HAP-1 (cell line): ENCODE measurements at regions not wholly inside any gene's neighbourhood (a gene's known extent, or its start where the extent isn't known, plus 50 kb on each side); places are given as distances from the start of the nearest gene placed in this dataset.
"Not testable (repeated sequence)": the region's sequence is repeated elsewhere in the genome, so short reads cannot be mapped to it uniquely, and the experiment has no call there.

Experiments
- DNase-seq, 2 experiments: peaks; one replicate each; pipeline ENCODE4 v3.0.0-alpha.2; 2016 to 2020; ENCODE audit warnings: low spot score in 2 of 2
- H3K27me3 ChIP-seq: fragments of 250-450 bp; sonication (Bioruptor Pico); 2 replicates; pipeline ENCODE4 v1.5.1; 2020; ENCODE audit warnings: low read depth, mild to moderate bottlenecking, moderate library complexity
- H3K36me3 ChIP-seq: fragments of 250-450 bp; sonication (Bioruptor Pico); replicated peaks from 2 replicates; pipeline ENCODE4 v1.5.1; 2020; ENCODE audit warnings: mild to moderate bottlenecking
- H3K4me1 ChIP-seq: fragments of 250-450 bp; sonication (Bioruptor Pico); 2 replicates; pipeline ENCODE4 v1.5.1; 2020; ENCODE audit warnings: mild to moderate bottlenecking
- H3K4me3 ChIP-seq: fragments of 250-450 bp; sonication (Bioruptor Pico); 2 replicates; pipeline ENCODE4 v1.5.1; 2020; ENCODE audit warnings: mild to moderate bottlenecking, moderate library complexity
- H3K9me3 ChIP-seq: fragments of 250-450 bp; sonication (Bioruptor Pico); 2 replicates; pipeline ENCODE4 v1.5.1; 2020; ENCODE audit warnings: mild to moderate bottlenecking, moderate library complexity
- in situ Hi-C: fragments of 300-500 bp; cut with MboI; formaldehyde crosslinking; loops from 3 replicates; pipeline ENCODE4 v1.14.3; 2020; ENCODE audit warnings: low sequenced_read_pairs, inconsistent platforms, mixed read lengths

DNA sequence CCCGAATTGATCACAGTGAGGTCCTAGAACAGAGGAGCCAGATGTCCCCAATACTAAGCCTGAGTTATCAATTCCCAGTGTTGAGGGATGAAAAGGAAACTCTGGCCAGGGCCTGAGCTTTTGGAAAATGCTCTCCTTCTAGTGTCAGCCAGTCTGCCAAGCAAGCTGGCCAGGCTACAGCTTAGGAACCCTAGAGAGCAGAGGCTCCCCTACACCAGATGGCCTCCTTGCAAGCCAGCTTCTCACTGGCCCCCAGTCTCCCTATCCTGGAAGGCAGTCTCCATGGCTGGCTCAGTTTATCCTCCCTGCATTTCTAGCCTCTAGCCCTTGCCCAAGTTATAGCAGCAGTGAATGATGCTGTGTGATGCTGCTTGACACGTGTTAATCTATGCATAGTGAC, 204.7 kb upstream of the WWC1 start:
- Histone ChIP-seq H3K4me1 (no peaks in the 10 kb centered on the region), H3K36me3 (no peaks in the 10 kb centered on the region), H3K4me3 (no peak overlapping the region), H3K9me3 (no peaks in the 10 kb centered on the region), H3K27me3 (peaks cover 8% of the 10 kb centered on the region)
- in situ Hi-C loops: no loop called here
- no peak for DNase-seq

DNA sequence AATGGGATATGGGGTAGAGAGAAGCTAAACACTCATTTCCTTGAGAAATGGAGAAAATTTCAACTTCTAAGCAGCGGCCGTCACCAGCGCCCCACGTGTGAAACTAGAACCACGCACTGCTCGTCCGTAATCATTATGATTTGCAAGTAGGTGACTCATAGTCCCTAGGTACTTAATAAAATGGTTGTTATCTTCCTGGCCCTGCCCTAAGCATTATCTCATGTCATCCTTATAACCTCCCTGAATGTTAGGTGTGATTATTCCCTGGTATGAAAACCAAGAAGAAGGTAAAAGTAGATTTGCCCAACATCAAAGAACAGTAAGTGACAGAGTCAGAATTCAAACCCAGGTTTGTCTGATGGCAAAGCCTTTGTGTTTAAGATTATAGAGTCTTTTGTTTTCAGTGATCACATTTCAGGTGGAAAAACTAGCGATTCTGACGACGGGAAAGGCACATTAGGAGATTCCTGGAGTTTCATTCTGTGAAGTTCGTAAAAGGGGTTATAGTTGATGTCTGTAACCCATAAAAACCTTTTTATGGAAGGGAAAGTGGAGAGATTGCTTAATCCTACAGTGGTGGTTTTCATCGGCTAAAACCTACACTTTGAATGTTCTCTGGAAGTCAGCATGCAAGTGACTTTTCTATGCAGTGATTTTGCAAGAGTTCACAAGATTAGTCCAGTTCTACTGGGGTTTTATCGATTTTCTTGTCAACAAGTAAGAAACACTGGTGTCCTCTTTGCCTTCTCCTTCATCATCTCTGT, 202.9 kb upstream of the WWC1 start:
- no peak for DNase-seq
- H3K4me1 ChIP-seq: no peaks in the 10 kb centered on the region
- no peak overlapping the region for H3K4me3 ChIP-seq
- peaks cover 8% of the 10 kb centered on the region for H3K27me3 ChIP-seq
- no peaks in the 10 kb centered on the region for H3K9me3 ChIP-seq
- in situ Hi-C loops: no loop called here
- H3K36me3 ChIP-seq: no peaks in the 10 kb centered on the region

DNA sequence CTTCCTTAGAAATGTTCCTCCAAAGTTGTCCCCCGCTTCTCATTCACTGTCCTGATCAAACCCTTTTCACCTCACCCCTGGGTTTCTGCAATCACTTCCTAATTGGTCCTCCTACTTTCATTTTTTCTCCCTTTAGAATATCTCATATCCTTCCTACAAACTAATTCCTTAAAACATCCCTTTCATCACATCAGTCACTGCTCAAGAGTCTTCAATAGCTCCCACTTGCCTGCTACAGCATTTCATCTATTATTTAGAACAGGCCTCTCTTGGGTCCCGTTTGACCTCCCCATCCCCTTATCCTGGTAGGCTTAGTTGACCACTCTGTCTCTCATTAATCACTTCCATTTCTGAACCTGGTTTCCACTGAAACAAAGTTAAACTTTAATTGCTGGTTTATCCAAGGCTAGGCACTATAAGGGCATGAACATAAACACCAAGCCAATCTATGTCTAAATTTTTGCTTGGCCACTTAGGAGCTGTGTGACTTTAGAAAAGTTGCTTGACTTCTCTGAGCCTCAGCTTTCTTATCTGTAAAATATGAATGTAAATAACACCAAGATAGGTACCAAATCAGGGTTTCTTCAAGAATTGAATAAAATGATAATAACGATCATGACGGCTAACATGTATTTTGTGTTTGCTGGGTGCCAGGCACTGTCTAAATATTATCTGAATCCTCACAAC, 202.1 kb upstream of the WWC1 start:
- Histone ChIP-seq H3K4me3 (no peak overlapping the region), H3K9me3 (no peaks in the 10 kb centered on the region), H3K4me1 (no peaks in the 10 kb centered on the region), H3K36me3 (no peaks in the 10 kb centered on the region), H3K27me3 (peaks cover 8% of the 10 kb centered on the region)
- DNase-seq: no peak
- in situ Hi-C loops: no loop called here

DNA sequence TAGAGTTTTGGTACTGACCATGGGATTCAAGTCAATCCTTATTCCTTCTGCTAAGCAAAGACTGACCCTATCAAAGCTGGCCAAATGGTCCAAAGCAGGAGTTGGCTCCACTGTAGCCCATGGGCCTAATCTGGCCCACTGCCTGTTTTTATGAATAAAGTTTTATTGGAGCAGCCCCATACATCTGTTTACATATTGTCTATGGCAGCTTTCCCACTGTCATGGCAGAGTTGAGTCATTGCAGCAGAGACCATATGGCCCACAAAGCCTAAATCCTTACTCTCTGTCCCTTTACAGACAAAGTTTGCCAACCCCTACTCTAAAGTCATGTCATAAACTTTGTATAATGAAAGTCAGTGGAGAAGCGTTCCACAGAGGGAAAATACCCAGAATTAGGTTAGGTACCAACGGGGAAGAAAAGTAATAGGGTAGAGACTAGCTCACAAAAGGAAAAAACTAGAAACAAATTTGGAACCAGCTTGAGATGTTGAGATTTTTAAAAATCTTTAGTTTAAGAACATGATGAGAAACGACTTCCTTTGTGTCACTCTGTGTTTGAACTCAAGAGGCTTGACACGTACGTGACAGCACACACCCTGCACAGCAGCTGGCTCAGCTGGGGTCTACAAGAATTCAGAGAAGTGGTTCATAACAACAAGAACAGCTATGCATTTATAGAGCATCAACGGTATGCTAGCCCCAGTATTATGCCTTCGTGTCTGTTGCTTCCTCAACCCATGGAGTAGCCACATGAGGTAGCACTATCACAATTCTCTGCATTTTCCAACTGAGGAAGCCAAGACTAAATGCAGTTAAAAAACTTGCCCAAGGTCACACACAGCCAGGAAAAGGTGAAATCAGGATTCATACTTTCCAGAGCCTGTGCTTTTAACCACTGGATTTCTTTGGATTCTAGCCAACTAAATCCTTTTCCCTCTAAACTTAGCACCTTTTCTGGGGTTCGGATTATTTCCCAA, 198.9 kb upstream of the WWC1 start:
- Histone ChIP-seq H3K36me3 (no peaks in the 10 kb centered on the region), H3K27me3 (peaks cover 8% of the 10 kb centered on the region), H3K4me3 (no peak overlapping the region), H3K9me3 (no peaks in the 10 kb centered on the region), H3K4me1 (no peaks in the 10 kb centered on the region)
- DNase-seq: no peak
- in situ Hi-C loops: no loop called here

DNA sequence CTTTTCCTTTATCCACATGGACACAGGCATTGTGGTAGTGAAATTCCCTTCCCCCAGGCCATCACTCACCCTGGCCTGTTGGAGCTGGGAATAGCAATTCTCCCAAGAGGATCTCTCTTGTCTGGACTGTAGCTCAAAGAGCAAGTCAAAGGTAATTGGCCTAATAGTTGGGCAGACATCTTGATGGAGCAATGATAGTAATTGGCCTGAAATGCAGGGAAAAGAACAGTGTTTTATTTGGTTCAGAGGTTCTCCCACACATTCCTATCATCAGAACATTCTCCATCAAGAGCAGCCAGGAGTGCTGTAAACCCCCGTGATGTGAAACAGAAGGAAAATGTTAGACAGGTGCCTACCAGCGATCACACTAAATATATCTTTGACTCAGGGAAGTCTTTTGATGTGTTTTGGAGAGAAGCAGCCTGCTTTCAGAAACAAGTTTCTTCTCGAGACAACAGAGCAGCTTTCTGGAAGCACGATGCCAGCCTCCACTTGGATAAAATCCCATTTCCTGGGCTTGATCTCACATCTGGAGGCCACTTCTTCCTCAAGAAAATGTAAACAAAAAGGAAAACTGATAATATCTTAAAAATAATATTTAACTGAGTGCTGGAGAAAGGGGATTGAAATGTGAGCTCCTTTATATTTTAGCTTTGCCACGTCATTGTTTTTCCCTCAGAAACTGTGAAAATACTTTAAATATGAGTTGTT, 198.1 kb upstream of the WWC1 start:
- no peaks in the 10 kb centered on the region for H3K4me1 ChIP-seq
- H3K9me3 ChIP-seq: no peaks in the 10 kb centered on the region
- H3K27me3 ChIP-seq: peaks cover 4% of the 10 kb centered on the region
- no peak overlapping the region for H3K4me3 ChIP-seq
- in situ Hi-C loops: no loop called here
- H3K36me3 ChIP-seq: no peaks in the 10 kb centered on the region
- no peak for DNase-seq

DNA sequence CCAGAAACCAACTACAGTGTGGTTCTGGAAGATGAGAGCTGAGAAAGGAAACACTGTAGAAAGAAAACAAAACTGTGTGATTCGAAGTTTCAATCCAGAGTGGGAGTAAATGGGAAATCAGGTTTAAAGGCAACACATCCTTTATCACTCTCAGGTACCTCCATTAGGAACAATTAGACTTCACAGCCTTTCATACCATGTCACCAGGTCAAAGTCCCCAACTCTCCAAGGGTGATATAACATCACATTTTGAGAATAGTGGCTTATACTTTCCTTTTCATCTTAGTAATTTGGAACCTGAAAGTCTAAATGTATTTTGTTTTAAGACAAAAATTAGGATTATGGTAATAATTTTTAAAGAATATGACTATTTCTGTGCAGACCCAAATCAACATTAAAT, 194.9 kb upstream of the WWC1 start:
- Histone ChIP-seq H3K36me3 (no peaks in the 10 kb centered on the region), H3K4me3 (no peak overlapping the region), H3K27me3 (peaks cover 5% of the 10 kb centered on the region), H3K9me3 (no peaks in the 10 kb centered on the region), H3K4me1 (no peaks in the 10 kb centered on the region)
- in situ Hi-C loops: no loop called here
- no peak for DNase-seq

DNA sequence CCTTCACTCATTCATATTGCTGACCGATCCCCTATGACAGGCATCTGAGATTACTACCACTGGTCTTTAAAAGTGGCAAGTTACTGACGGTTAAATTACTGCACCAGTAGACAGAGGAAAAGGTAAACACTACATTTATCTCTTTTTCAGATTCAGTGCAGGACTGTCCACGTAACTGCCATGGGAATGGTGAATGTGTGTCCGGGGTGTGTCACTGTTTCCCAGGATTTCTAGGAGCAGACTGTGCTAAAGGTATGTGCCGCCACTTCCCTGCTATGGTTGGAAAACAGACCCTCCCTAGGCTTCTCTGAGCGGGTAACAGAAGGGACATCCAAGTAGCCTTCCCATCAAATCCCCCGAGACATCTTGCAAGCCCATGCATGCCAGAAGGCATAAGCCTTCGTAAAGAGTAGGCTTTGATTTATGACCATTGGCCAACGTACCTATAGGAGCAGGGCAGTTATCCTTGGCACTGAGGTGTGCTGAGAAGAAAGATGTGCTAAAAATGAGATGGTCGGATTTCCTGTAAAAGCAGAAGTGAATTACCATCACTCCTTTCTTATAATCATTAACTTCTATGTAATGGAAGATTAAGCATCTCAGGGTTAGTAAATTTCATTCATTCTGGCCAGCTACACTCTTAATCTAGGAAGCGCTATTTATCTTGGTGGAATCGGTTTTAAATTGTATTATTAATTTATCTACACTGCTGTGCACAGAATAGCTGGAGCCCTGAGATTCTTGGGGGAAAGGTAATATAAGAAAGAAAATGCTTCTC, 193.4 kb upstream of the WWC1 start:
- peaks cover 5% of the 10 kb centered on the region for H3K27me3 ChIP-seq
- H3K36me3 ChIP-seq: no peaks in the 10 kb centered on the region
- H3K4me1 ChIP-seq: no peaks in the 10 kb centered on the region
- H3K4me3 ChIP-seq: no peak overlapping the region
- in situ Hi-C loops: no loop called here
- no peak for DNase-seq
- H3K9me3 ChIP-seq: no peaks in the 10 kb centered on the region

DNA sequence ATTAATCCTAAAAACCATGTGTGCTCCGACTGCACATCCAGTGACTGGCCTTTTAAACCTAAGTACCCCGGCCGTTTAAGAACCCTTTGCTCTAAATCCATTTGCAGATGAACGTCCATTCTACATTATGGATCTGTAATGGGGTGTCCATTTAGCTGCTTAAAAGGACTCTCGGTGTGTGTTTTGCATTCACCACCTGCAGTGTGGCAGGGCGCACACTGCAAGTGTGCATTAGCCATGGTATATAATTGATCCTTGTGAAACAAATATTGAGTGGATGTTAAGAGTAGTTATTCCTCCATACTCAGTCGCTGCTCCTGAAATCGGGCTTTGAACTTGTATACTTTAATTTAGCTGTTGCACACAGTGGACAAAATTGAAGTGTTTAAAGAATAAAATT, 190.1 kb upstream of the WWC1 start:
- H3K9me3 ChIP-seq: no peaks in the 10 kb centered on the region
- in situ Hi-C loops: no loop called here
- H3K27me3 ChIP-seq: peaks cover 5% of the 10 kb centered on the region; the same call in 1 of the 2 replicates
- no peaks in the 10 kb centered on the region for H3K36me3 ChIP-seq
- DNase-seq: no peak
- no peaks in the 10 kb centered on the region for H3K4me1 ChIP-seq
- H3K4me3 ChIP-seq: no peak overlapping the region

DNA sequence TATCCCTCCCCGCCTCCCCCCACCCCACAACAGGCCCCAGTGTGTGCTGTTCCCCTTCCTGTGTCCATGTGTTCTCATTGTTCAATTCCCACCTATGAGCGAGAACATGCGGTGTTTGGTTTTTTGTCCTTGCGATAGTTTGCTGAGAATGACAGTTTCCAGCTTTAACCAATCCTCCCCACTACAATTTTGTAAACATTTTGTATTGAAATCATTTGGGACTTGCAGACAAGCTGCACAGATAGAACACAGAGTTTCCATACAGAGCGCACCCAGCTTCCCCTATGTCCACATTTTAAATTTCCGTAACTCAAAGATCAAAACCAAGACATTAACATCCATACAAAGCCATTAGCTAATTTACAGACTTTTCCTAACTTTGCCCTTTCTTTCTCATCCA, 188.4 kb upstream of the WWC1 start:
- DNase-seq, H3K27me3 ChIP-seq, H3K36me3 ChIP-seq, in situ Hi-C loops, H3K9me3 ChIP-seq, H3K4me1 ChIP-seq, H3K4me3 ChIP-seq: not testable (repeated sequence)

DNA sequence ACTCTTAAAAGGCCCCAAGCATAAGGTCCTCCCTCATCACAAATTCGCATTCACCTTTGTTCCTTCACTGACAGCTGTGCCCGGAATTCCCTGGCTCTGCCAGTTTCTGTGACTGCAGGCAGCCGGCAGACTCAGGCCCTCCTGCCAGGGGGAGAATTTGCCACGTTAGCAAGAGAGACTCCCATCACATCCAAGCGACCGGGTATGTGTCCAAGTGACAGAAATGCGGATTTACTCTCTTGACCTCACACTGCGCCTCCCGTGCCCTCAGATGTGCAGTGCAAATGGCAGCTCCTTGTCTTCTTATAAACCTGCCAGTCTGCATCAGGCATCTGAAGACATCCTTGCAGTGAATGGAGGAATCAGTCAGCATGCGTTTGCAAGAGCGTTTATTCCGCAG, 187.1 kb upstream of the WWC1 start:
- H3K36me3 ChIP-seq: no peaks in the 10 kb centered on the region
- H3K4me3 ChIP-seq: no peak overlapping the region
- no peaks in the 10 kb centered on the region for H3K9me3 ChIP-seq

DNA sequence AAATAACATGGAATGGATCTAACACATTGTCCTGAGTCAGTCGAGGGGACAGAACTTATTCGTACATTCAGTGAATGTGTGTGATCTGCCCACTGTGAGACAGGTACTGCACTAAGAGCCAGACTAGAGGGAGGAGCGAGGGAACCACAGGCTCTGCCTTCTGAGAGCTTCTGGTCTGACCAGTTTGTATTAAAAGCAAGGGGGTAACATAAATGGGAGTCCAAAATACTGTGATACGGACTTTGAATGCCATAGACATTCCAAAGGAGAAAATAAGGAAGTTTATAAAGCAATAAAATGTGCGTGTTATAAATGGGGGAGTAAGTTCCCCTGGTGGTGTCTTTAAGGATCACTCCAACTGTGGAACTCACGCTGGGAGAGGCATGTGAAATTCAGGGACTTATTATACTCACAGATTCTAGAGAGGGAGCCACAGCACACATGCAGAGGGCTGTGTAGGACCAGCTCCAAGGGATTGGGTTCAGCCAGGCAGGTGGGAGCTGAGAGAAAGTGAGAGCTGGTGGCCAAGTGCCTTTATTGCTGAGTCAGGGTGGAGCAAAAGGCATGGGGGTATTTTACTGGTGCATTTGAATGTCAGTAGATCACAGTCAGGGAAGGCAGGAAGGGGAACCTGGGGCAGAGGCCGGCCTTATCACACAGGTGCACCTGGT, 186.5 kb upstream of the WWC1 start:
- H3K36me3 ChIP-seq: no peaks in the 10 kb centered on the region
- 0 out of 2 replicates have a peak, but pooled peaks cover 2% of the 10 kb centered on the region for H3K27me3 ChIP-seq
- no peaks in the 10 kb centered on the region for H3K9me3 ChIP-seq
- no peak for DNase-seq
- no peak overlapping the region for H3K4me3 ChIP-seq
- in situ Hi-C loops: no loop called here
- H3K4me1 ChIP-seq: no peaks in the 10 kb centered on the region

More for the DNA sequence above, 187.1 kb upstream of the WWC1 start:
- in situ Hi-C loops: no loop called here
- Histone ChIP-seq H3K4me1 (no peaks in the 10 kb centered on the region), H3K27me3 (peaks cover 3% of the 10 kb centered on the region; the same call in 1 of the 2 replicates)
- no peak for DNase-seq

DNA sequence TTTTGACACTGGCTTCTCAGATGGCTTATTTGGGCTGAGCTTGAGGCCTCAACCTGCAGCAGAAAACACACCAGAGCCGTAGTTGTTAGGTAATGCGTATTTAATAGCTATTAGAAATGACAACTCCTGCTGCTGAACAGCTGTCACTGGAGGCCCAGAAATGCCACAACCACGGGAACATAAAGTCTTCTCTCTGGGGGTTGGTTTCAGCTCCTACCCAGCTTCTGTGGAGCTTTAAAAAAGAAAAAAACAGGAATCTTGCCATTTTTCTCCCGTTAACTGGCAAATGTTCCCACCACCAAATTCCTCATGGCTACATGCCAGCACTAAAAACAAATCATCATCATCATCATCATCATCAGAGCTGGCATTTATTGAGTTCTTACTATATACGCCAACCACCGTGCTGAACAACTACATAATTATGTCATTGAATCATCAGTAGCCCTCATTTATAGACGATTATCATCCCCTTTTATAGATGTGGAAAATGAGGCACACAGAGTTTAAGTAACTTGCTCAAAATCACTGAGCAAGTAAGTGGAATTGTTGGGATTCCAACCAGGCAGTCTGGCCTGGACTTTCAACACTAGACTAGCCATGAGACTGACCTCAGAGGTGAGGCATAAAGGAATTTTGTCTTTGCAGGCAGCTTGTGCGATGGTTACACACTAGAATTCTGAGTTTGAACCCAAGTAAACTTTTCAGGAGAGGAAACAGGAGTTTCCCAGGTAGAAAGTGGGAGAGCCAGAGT, 185.3 kb upstream of the WWC1 start:
- Histone ChIP-seq H3K9me3 (no peaks in the 10 kb centered on the region), H3K27me3 (0 out of 2 replicates have a peak, but pooled peaks cover 5% of the 10 kb centered on the region), H3K36me3 (no peaks in the 10 kb centered on the region), H3K4me3 (no peak overlapping the region), H3K4me1 (no peaks in the 10 kb centered on the region)
- in situ Hi-C loops: no loop called here
- no peak for DNase-seq
